Hematopoietic multipotent progenitor cell treated with erythropoietin and hydrocortisone succinate and interleukin-3 and kit ligand, for 6 days (in vitro differentiated cells): ENCODE measurements at regions not wholly inside any gene's neighbourhood (a gene's known extent, or its start where the extent isn't known, plus 50 kb on each side); places are given as distances from the start of the nearest gene placed in this dataset.
"Not testable (repeated sequence)": the region's sequence is repeated elsewhere in the genome, so short reads cannot be mapped to it uniquely, and the experiment has no call there.

Source experiments
- DNase-seq: peaks from one replicate; pipeline ENCODE4 v3.0.0-alpha.2; 2015

- no peak for DNase-seq
These were observed 120.8 kb upstream of the CDYL start for GRCh38 chr6:4655196-4656025.

GRCh38 chr6:4653141-4653540, 123.1 kb upstream of the CDYL start:
- DNase-seq = no peak

GRCh38 chr6:4651831-4652467, 124.3 kb upstream of the CDYL start:
- DNase-seq = no peak

- no peak for DNase-seq
These were observed 126.5 kb upstream of the CDYL start for GRCh38 chr6:4649728-4650127.

- DNase-seq = peak; percentile 57
These were observed 128.5 kb upstream of the CDYL start for GRCh38 chr6:4647414-4648365.

- no peak for DNase-seq
These were observed 130.4 kb upstream of the CDYL start for GRCh38 chr6:4645713-4646360.

GRCh38 chr6:4644996-4645395, 131.2 kb upstream of the CDYL start:
- DNase-seq = no peak

- DNase-seq = no peak
These were observed 134.7 kb upstream of the CDYL start for GRCh38 chr6:4641461-4641860.

- no peak for DNase-seq
These were observed 136.1 kb upstream of the CDYL start for GRCh38 chr6:4640139-4640538.

GRCh38 chr6:4638641-4639040, 137.6 kb upstream of the CDYL start:
- DNase-seq = no peak

- no peak for DNase-seq
These were observed 138.3 kb upstream of the CDYL start for GRCh38 chr6:4637691-4638433.

- no peak for DNase-seq
These were observed 139.4 kb upstream of the CDYL start for GRCh38 chr6:4636881-4637224.

GRCh38 chr6:4636191-4636880, 139.9 kb upstream of the CDYL start:
- no peak for DNase-seq

GRCh38 chr6:4635666-4636065, 140.5 kb upstream of the CDYL start:
- DNase-seq = no peak

- DNase-seq = no peak
These were observed 143.8 kb upstream of the CDYL start for GRCh38 chr6:4632421-4632820.

GRCh38 chr6:4629789-4630188, 146.4 kb upstream of the CDYL start:
- not testable (repeated sequence) for DNase-seq

- no peak for DNase-seq
These were observed 150.6 kb upstream of the CDYL start for GRCh38 chr6:4625557-4625956.

- no peak for DNase-seq
These were observed 151.5 kb upstream of the CDYL start for GRCh38 chr6:4624726-4625125.

GRCh38 chr6:4620284-4621151, 155.7 kb upstream of the CDYL start:
- DNase-seq = peak; percentile 75

- no peak for DNase-seq
These were observed 159.9 kb upstream of the CDYL start for GRCh38 chr6:4616311-4616710.

GRCh38 chr6:4615891-4616290, 160.3 kb upstream of the CDYL start:
- DNase-seq = no peak
